UCSD-AML1 (cell line): ENCODE measurements at regions not wholly inside any gene's neighbourhood (a gene's known extent, or its start where the extent isn't known, plus 50 kb on each side); places are given as distances from the start of the nearest gene placed in this dataset.
"Not testable (repeated sequence)": the region's sequence is repeated elsewhere in the genome, so short reads cannot be mapped to it uniquely, and the experiment has no call there.

Source experiments
- DNase-seq: peaks from one replicate; lab custom pipeline; 2025; ENCODE audit not compliant: unreplicated experiment; lab: John Stamatoyannopoulos, UW

GRCh38 chr12:25384038-25384892 lies 133.5 kb upstream of the KRAS start:
- DNase-seq, result no peak

DNA sequence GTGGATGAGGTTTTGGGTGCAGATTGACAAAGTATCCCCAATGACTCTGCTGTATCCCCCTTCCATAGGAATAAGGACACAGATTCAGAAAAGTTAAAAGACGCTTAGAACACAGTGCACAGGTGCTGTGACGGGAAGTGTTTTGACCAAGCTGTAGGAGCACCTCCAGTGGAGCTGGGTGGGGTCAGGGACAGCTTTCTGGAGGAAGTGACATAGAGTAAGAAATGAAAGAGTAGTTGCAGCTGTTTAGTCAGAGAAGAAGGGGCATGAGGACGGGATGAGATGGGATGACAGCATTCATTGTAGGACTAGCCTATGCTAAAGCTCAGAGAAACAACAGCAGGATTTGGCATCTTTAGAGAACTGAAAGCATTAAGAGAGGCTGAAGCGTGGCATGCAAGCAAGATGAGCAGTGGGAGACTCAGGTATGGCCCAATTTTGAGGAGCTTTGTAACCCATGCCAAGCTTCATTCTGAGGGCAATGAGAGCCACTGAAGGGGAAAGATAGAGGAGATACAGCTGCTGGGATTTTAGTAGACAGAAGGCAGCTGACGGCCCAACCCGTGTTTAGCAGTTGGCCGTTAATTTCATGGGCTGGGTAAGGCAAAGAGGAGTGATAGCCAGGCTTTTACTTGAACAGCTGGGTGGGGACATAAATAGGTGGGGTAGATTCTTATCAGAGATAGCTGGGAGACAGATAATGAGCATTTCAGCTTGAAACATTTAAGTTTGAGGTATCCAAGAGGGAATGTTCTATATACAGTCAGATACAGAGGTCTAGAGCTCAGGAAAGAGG lies 131.8 kb upstream of the KRAS start:
- no peak for DNase-seq

DNA sequence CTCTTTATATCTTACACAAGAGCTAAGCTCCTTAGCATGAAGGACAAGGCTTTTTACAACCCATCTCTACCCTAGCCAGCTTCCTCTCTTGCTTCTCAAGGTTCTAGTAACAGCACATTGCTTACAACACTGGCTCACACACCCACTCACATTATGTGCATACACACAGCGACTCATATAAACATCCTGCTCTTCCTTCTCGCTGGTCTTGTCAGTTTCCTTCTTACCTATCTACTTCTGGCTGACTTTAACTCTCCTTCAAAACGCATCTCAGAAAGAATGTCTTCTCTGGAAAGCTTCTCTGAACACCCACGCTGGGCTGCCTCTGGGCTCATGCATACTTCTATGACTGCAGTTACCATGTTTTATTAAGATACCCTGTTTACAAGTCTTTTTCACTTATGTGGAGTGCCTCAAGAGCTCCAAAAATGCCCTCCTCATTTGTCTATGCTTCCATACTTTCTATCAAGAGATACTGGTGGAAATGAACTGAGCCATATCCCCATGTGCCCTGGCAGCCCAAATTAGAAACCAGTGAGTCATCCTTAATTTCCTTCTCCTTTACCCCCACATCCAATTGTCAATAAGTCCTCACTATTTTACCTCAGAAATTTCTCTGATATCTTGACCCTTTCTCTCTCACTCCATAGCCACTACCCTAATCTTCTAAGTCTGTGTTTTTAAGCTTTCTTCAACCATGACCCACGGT lies 126.9 kb upstream of the KRAS start:
- no peak for DNase-seq

DNA sequence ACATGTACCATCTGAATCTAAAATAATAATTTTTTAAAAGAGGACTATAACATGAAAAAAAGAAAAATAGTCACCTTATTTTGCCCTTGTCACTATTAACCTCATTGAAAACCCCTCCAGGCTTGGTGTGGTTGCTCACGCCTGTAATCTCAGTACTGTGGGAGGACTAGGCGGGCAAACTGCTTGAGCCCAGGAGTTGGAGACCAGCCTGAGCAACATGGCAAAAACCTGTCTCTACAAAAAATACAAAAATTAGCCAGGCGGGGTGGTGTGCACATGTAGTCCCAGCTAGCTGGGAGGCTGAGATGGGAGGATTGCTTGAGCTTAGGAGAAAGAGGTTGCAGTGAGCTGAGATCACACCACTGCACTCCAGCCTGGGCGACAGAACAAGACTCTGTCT lies 126.3 kb upstream of the KRAS start:
- no peak for DNase-seq

- no peak for DNase-seq
These were observed 125.7 kb upstream of the KRAS start for GRCh38 chr12:25376407-25376806.

DNA sequence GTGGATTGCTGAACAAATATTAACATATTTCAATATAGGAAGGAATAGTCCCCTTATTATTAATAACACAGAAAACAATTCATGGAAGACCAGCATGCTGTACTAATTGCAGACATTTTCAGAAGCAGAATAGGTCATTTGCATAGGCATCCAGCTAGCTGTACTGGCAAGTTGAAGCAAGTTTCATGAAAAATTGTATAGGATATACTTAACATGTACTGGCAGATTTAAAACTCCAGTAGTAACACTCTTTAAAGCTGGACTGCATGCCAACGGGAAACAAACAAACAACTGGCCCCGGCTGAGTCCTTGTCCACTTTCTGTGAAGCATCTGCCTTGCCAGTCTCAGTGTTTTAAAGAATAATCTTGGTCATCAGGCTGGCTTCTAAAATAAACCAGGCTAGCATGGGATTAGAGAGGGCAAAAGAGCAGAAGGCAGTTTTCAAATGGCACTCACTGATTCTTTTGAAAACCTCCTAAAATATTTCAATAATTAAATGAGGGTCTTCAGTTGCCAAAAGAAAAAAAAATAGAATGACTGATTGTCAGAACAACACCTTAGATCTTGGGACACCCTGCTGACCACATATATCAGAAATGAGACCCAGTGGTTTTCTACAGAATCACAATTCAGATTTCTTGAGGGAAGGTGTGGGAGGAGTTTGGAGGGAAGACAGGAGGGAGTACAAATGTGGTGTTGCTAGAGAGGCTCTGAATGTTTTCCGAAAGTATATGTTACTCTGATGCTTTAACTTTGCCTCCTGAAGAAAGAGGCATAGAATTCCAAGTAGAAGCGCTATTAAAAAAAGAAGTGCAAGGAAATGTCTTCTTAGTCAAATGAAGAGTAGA lies 122.5 kb upstream of the KRAS start:
- no peak for DNase-seq

DNA sequence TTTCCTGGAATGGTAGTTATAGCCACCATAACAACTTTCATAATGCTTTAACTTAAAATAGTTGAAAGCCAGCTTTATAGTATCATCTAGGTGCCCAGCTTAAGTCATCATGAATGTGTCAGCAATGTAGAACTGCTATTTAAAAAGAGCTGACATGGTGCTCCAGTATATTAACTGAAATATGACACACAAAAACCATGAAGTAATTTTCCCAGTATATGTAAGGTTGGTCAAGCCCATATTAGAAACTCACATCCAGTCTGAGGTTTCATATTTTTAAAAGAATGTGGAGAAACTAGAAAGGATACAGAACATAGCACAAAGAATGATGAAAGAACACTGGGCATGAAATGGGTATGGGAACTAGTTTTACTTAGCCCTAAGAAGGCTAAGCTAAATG lies 121.3 kb upstream of the KRAS start:
- DNase-seq, result no peak

- DNase-seq, result no peak
These were observed 117.8 kb upstream of the KRAS start for GRCh38 chr12:25368557-25368956.

DNA sequence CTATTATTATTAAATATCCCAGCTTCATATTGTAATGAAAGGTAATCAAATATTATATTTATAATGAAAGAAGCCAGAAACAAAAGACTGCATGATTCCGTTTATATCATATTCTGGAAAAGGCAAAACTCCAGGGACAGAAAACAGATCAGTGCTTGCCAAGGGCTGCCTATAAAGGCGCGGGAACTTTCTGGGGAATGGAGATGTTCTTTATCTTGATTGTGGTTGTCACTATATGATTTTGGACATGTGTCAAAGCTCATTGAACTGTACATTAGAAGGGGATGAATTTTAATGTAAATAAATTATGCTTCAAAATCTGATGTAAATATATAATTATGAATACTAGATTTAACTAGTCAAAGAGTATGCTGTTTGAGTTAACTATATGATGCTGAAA lies 115.4 kb upstream of the KRAS start:
- no peak for DNase-seq

GRCh38 chr12:25365340-25365730 lies 114.6 kb upstream of the KRAS start:
- DNase-seq, result no peak

- DNase-seq, result no peak
These were observed 114.0 kb upstream of the KRAS start for GRCh38 chr12:25364529-25365339.

- no peak for DNase-seq
These were observed 111.9 kb upstream of the KRAS start for GRCh38 chr12:25362646-25363045.

GRCh38 chr12:25361511-25361910 lies 110.8 kb upstream of the KRAS start:
- no peak for DNase-seq

DNA sequence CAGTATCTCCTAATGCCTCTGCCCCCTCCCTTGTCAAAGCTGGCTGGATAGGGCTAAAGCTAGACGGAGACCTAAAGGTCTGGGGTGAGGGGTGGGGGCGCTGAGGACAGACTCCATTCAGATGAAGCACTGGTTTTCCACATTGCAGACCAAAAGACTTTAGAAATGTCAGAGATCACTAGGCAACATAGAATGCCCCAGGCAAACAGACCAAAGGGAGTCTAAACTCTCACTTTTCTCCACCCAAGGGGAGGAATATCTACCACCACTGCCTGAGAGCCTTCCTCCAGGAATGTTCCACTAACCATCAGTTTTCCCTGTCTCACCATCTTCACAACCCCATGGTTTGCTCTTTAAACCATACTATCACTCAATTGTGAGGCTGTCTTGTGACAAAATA lies 106.9 kb upstream of the KRAS start:
- DNase-seq, result no peak

DNA sequence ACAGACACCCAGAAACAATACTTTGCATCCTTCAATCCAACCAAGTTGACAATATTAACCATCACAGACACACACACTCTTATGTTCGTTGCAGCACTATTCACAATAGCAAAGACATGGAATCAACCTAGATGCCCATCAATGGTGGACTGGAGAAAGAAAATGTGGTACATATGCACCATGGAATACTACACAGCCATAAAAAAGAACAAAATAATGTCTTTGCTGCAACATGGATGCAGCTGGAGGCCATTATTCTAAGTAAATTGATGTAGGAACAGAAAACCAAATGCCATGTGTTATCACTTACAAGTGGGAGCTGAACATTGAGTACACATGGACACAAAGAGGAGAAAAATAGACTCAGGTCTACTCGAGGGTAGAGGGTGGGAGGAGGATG lies 102.2 kb upstream of the KRAS start:
- DNase-seq, result not testable (repeated sequence)

- DNase-seq, result no peak
These were observed 101.6 kb upstream of the KRAS start for GRCh38 chr12:25352083-25352918.

DNA sequence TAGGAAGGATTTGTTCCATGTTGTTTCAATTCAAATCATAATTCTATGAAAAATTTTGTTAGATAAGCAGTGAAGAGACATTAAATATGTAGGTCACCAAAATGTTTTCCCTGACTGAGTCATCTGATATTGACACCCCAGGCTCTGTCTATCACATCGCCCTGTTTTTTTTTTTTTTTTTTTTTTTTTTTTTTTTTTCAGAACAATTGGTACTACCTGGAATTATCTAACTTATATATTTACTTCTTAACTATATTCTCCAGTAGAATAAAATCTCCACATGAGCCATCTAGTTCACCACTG lies 97.8 kb upstream of the KRAS start:
- no peak for DNase-seq

DNA sequence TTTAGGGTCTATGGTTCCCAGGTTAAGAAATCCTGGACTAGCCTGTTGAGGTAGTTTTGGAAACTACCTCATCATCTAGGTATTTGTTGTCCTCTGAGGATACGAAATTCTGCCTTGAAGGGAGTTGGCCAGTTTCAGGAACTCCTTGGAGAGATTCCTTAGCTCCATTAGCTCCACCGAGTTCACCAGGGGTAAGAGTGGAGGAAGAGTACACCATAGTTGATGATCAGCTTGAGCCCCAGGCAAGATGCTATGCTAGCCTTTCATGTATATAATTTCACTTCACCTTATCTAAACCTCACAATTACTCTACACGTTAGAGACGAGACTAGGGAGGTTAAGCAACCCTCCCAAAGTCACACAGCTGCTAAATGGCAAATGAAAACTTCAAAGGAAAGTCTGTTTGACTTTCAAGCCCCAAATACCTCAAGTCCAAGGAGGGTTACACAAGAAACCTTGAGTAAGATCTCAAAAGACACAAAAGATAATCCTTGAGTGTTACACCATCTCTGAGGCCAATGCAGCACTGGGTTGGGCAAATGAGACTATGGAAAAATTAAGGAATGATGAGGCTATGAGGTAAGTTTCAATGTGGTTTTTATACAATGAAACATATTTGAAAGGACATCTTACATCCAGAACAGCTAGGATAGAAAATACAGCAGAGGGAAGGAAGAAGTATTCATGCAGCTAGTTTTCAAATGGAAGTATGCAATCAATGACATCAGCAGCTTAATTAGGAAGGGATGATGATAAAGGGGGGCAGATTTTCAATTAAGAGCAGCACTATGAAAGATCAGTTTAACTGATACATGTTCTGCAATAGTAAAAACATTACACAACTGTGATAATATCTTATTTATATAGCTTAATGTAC lies 97.2 kb upstream of the KRAS start:
- DNase-seq, result no peak
